Posterior cingulate gyrus (tissue), 11 donors: ENCODE measurements at regions not wholly inside any gene's neighbourhood (a gene's known extent, or its start where the extent isn't known, plus 50 kb on each side); places are given as distances from the start of the nearest gene placed in this dataset.

Experiments
- DNase-seq, 10 donors: peaks; one replicate each; pipeline versions ENCODE4 v3.0.0 to v3.0.0-alpha.2; 2020 to 2021; ENCODE audit warnings: mixed read lengths in 3 of 10
- intact Hi-C: fragments of 100-400 bp; cut with DNase I; formaldehyde crosslinking; loops from one replicate; pipeline ENCODE4 v1.15.1; 2023

- intact Hi-C loops = no loop called here
- no peak for DNase-seq
Measured at GRCh38 chr6:95487817-95488216, 89.5 kb upstream of the MANEA start.

GRCh38 chr6:95489185-95489863, 88.0 kb upstream of the MANEA start:
- DNase-seq = no peak
- intact Hi-C loops = no loop called here

GRCh38 chr6:95496769-95497426, 80.4 kb upstream of the MANEA start:
- intact Hi-C loops = no loop called here
- DNase-seq = peak in 3 of 10 donors; percentile 58 to 80 (median 73)

- intact Hi-C loops = no loop called here
- no peak for DNase-seq
Measured at GRCh38 chr6:95501032-95501904, 76.1 kb upstream of the MANEA start.

- intact Hi-C loops = no loop called here
- no peak for DNase-seq
Measured at GRCh38 chr6:95503568-95503967, 73.8 kb upstream of the MANEA start.

- DNase-seq = no peak
- intact Hi-C loops = no loop called here
Measured at GRCh38 chr6:95511404-95511803, 65.9 kb upstream of the MANEA start.

- intact Hi-C loops = no loop called here
- no peak for DNase-seq
Measured at GRCh38 chr6:95515975-95516374, 61.4 kb upstream of the MANEA start.

GRCh38 chr6:95517004-95517403, 60.3 kb upstream of the MANEA start:
- intact Hi-C loops = no loop called here
- peak in 1 of 10 donors; percentile 25 for DNase-seq

GRCh38 chr6:95517568-95517967, 59.8 kb upstream of the MANEA start:
- intact Hi-C loops = no loop called here
- DNase-seq = no peak

GRCh38 chr6:95518630-95519227, 58.6 kb upstream of the MANEA start:
- intact Hi-C loops = no loop called here
- DNase-seq = peak in 2 of 10 donors; percentile 67 to 82

GRCh38 chr6:95519228-95520037, 57.9 kb upstream of the MANEA start:
- peak in 3 of 10 donors; percentile 52 to 70 (median 61) for DNase-seq
- intact Hi-C loops = no loop called here

- intact Hi-C loops = no loop called here
- DNase-seq = no peak
Measured at GRCh38 chr6:95521181-95521580, 56.2 kb upstream of the MANEA start.
